ENCODE measurements at regions not wholly inside any gene's neighbourhood (a gene's known extent, or its start where the extent isn't known, plus 50 kb on each side); places are given as distances from the start of the nearest gene placed in this dataset.
"Not testable (repeated sequence)": the region's sequence is repeated elsewhere in the genome, so short reads cannot be mapped to it uniquely, and the experiment has no call there.

- not testable (repeated sequence) for H3K27ac Mint-ChIP-seq (ENCODE audit: unreplicated experiment); H3K9me3 Mint-ChIP-seq (ENCODE audit: unreplicated experiment); H3K4me2 ChIP-seq (ENCODE audit: low read length); H3K27me3 ChIP-seq (ENCODE audit: insufficient read depth, low read length); H3K36me3 Mint-ChIP-seq (ENCODE audit: low read depth, unreplicated experiment); H3K27me3 Mint-ChIP-seq (ENCODE audit: low read depth, unreplicated experiment); H3K4me3 ChIP-seq (ENCODE audit: insufficient read depth, low read depth, low read length); H3K79me2 ChIP-seq (ENCODE audit: insufficient read depth, low read length); FAIRE-seq; H3K4me1 ChIP-seq (ENCODE audit: insufficient read depth, low read length); H2AFZ ChIP-seq (ENCODE audit: low read depth, low read length); DNase-seq (ENCODE audit: low read depth); H3K27ac ChIP-seq (ENCODE audit: low read depth, low read length); H3K9me3 ChIP-seq (ENCODE audit: insufficient read depth, low read depth, low read length); H4K20me1 ChIP-seq (ENCODE audit: insufficient read depth, low read length); H3K9ac ChIP-seq (ENCODE audit: low read length); H3K36me3 ChIP-seq (ENCODE audit: insufficient read depth, low read length); H3K4me3 Mint-ChIP-seq (ENCODE audit: unreplicated experiment)
- peaks cover 27% of the 10 kb centered on the region for H3K4me1 Mint-ChIP-seq (ENCODE audit: low read depth, unreplicated experiment)
These were observed 88.5 kb upstream of the CDC42EP3 start for GRCh38 chr2:37759989-37760388.

- H3K4me3 ChIP-seq (ENCODE audit: insufficient read depth, low read depth, low read length): no peak overlapping the region
- peaks cover 11% of the 10 kb centered on the region for H3K4me1 ChIP-seq (ENCODE audit: insufficient read depth, low read length)
- no peak overlapping the region for H3K4me3 Mint-ChIP-seq (ENCODE audit: unreplicated experiment)
- no peak overlapping the region for H2AFZ ChIP-seq (ENCODE audit: low read depth, low read length)
- H3K27me3 Mint-ChIP-seq (ENCODE audit: low read depth, unreplicated experiment): peaks cover 3% of the 10 kb centered on the region
- H3K36me3 Mint-ChIP-seq (ENCODE audit: low read depth, unreplicated experiment): no peaks in the 10 kb centered on the region
- no peak for DNase-seq (ENCODE audit: low read depth)
- peaks cover 29% of the 10 kb centered on the region for H3K4me1 Mint-ChIP-seq (ENCODE audit: low read depth, unreplicated experiment)
- no peak overlapping the region for H3K9ac ChIP-seq (ENCODE audit: low read length)
- no peak for FAIRE-seq
- H3K9me3 ChIP-seq (ENCODE audit: insufficient read depth, low read depth, low read length): no peaks in the 10 kb centered on the region
- no peaks in the 10 kb centered on the region for H3K9me3 Mint-ChIP-seq (ENCODE audit: unreplicated experiment)
- no peak overlapping the region for H3K27ac Mint-ChIP-seq (ENCODE audit: unreplicated experiment)
- H3K27ac ChIP-seq (ENCODE audit: low read depth, low read length): no peak overlapping the region
- H3K4me2 ChIP-seq (ENCODE audit: low read length): no peak overlapping the region
- H3K79me2 ChIP-seq (ENCODE audit: insufficient read depth, low read length): no peaks in the 10 kb centered on the region
- no peaks in the 10 kb centered on the region for H4K20me1 ChIP-seq (ENCODE audit: insufficient read depth, low read length)
- no peaks in the 10 kb centered on the region for H3K27me3 ChIP-seq (ENCODE audit: insufficient read depth, low read length)
- H3K36me3 ChIP-seq (ENCODE audit: insufficient read depth, low read length): no peaks in the 10 kb centered on the region
- TF ChIP-seq CTCF (IDR thresholded peaks at IDR 0.05; ENCODE audit: insufficient read depth, low read depth, low read length) (no peak), EZH2 (IDR thresholded peaks at IDR 0.05; ENCODE audit: insufficient read depth, low read length) (no peak)
These were observed 89.0 kb upstream of the CDC42EP3 start for GRCh38 chr2:37760471-37760870.

- H2AFZ ChIP-seq (ENCODE audit: low read depth, low read length); H3K9ac ChIP-seq (ENCODE audit: low read length); H3K27me3 Mint-ChIP-seq (ENCODE audit: low read depth, unreplicated experiment); H3K9me3 Mint-ChIP-seq (ENCODE audit: unreplicated experiment); H3K79me2 ChIP-seq (ENCODE audit: insufficient read depth, low read length); H3K4me2 ChIP-seq (ENCODE audit: low read length); H3K27ac Mint-ChIP-seq (ENCODE audit: unreplicated experiment); H3K36me3 Mint-ChIP-seq (ENCODE audit: low read depth, unreplicated experiment); H3K27me3 ChIP-seq (ENCODE audit: insufficient read depth, low read length); H4K20me1 ChIP-seq (ENCODE audit: insufficient read depth, low read length); H3K36me3 ChIP-seq (ENCODE audit: insufficient read depth, low read length); H3K27ac ChIP-seq (ENCODE audit: low read depth, low read length); H3K9me3 ChIP-seq (ENCODE audit: insufficient read depth, low read depth, low read length); FAIRE-seq; H3K4me3 Mint-ChIP-seq (ENCODE audit: unreplicated experiment); H3K4me3 ChIP-seq (ENCODE audit: insufficient read depth, low read depth, low read length): not testable (repeated sequence)
- DNase-seq (ENCODE audit: low read depth): peak; percentile 49
- H3K4me1 Mint-ChIP-seq (ENCODE audit: low read depth, unreplicated experiment): peaks cover 39% of the 10 kb centered on the region
- H3K4me1 ChIP-seq (ENCODE audit: insufficient read depth, low read length): peaks cover 29% of the 10 kb centered on the region
These were observed 90.8 kb upstream of the CDC42EP3 start for GRCh38 chr2:37762281-37762680.

GRCh38 chr2:37764739-37765138, 93.3 kb upstream of the CDC42EP3 start:
- H3K4me3 Mint-ChIP-seq (ENCODE audit: unreplicated experiment): peak overlapping the region; percentile 30

More at GRCh38 chr2:37764739-37765138, 93.3 kb upstream of the CDC42EP3 start:
- peak overlapping the region; percentile 92 for H3K27ac Mint-ChIP-seq (ENCODE audit: unreplicated experiment)
- H3K36me3 Mint-ChIP-seq (ENCODE audit: low read depth, unreplicated experiment): no peaks in the 10 kb centered on the region
- no peaks in the 10 kb centered on the region for H3K36me3 ChIP-seq (ENCODE audit: insufficient read depth, low read length)
- peaks cover 57% of the 10 kb centered on the region for H3K4me1 Mint-ChIP-seq (ENCODE audit: low read depth, unreplicated experiment)
- FAIRE-seq (no peak), DNase-seq (ENCODE audit: low read depth) (peak; percentile 31)
- no peaks in the 10 kb centered on the region for H3K27me3 Mint-ChIP-seq (ENCODE audit: low read depth, unreplicated experiment)
- no peaks in the 10 kb centered on the region for H3K9me3 Mint-ChIP-seq (ENCODE audit: unreplicated experiment)
- H4K20me1 ChIP-seq (ENCODE audit: insufficient read depth, low read length): no peaks in the 10 kb centered on the region
- no peak overlapping the region for H3K4me3 ChIP-seq (ENCODE audit: insufficient read depth, low read depth, low read length)
- peak overlapping the region; percentile 32 for H3K27ac ChIP-seq (ENCODE audit: low read depth, low read length)
- H3K4me1 ChIP-seq (ENCODE audit: insufficient read depth, low read length): peaks cover 52% of the 10 kb centered on the region
- no peaks in the 10 kb centered on the region for H3K9me3 ChIP-seq (ENCODE audit: insufficient read depth, low read depth, low read length)
- H3K79me2 ChIP-seq (ENCODE audit: insufficient read depth, low read length): no peaks in the 10 kb centered on the region
- no peak overlapping the region for H2AFZ ChIP-seq (ENCODE audit: low read depth, low read length)
- H3K4me2 ChIP-seq (ENCODE audit: low read length): peak overlapping the region; percentile 1
- TF ChIP-seq EZH2 (IDR thresholded peaks at IDR 0.05; ENCODE audit: insufficient read depth, low read length): no peak
- no peak for TF ChIP-seq CTCF (IDR thresholded peaks at IDR 0.05; ENCODE audit: insufficient read depth, low read depth, low read length)
- no peaks in the 10 kb centered on the region for H3K27me3 ChIP-seq (ENCODE audit: insufficient read depth, low read length)
- H3K9ac ChIP-seq (ENCODE audit: low read length): no peak overlapping the region
